CD8-positive, alpha-beta memory T cell (primary cell): ENCODE measurements at regions not wholly inside any gene's neighbourhood (a gene's known extent, or its start where the extent isn't known, plus 50 kb on each side); places are given as distances from the start of the nearest gene placed in this dataset.

Experiments used
- CTCF ChIA-PET: fragments of 350-600 bp; sonication (Branson Sonifier 250); formaldehyde crosslinking; loops from one replicate; lab custom pipeline; 2021; ENCODE audit warnings: antibody characterized with exemption; lab: Charles Lee
- POLR2A ChIA-PET: fragments of 350-600 bp; sonication (Branson Sonifier 250); formaldehyde crosslinking; loops from one replicate; lab custom pipeline; 2021; ENCODE audit warnings: antibody characterized with exemption; lab: Charles Lee
- DNase-seq, 5 donors: peaks; one replicate each; pipeline versions ENCODE4 v3.0.0 to v3.0.0-alpha.2; 2020 to 2022; ENCODE audit warnings: mixed read lengths in 1 of 5
- H3K27ac ChIP-seq: one replicate; pipeline ENCODE4 v1.7.0; 2013; ENCODE audit warnings: low read depth, mild to moderate bottlenecking, low read length, moderate library complexity
- H3K27me3 ChIP-seq: 2 replicates; pipeline ENCODE4 v1.7.0; 2013; ENCODE audit warnings: low read length, mild to moderate bottlenecking; ENCODE audit not compliant: insufficient read depth, poor library complexity, severe bottlenecking
- H3K36me3 ChIP-seq: 2 replicates; pipeline ENCODE4 v1.7.0; 2013; ENCODE audit warnings: mild to moderate bottlenecking, low read length, moderate library complexity; ENCODE audit not compliant: insufficient read depth
- H3K4me1 ChIP-seq: 2 replicates; pipeline ENCODE4 v1.7.0; 2013; ENCODE audit warnings: mild to moderate bottlenecking, low read length, moderate library complexity; ENCODE audit not compliant: insufficient read depth
- H3K4me3 ChIP-seq: 2 replicates; pipeline ENCODE4 v1.7.0; 2013; ENCODE audit warnings: mild to moderate bottlenecking, low read length
- H3K9me3 ChIP-seq: 2 replicates; pipeline ENCODE4 v1.7.0; 2013; ENCODE audit warnings: mild to moderate bottlenecking, low read length
- H3K27ac Mint-ChIP-seq, 8 donors: one replicate each; pipeline ENCODE4 v1.8.0; 2020 to 2021; ENCODE audit warnings: mixed read lengths in 8 of 8, mild to moderate bottlenecking in 6 of 8, inconsistent platforms in 3 of 8, moderate library complexity in 3 of 8
- H3K27me3 Mint-ChIP-seq, 2 donors: one replicate each; pipeline ENCODE4 v1.8.0; 2020 to 2021; ENCODE audit warnings: mixed read lengths in 2 of 2, mild to moderate bottlenecking in 1 of 2, moderate library complexity in 1 of 2
- H3K36me3 Mint-ChIP-seq, 3 donors: one replicate each; pipeline ENCODE4 v1.8.0; 2020 to 2021; ENCODE audit warnings: mixed read lengths in 3 of 3, inconsistent platforms in 1 of 3, mild to moderate bottlenecking in 1 of 3
- H3K4me1 Mint-ChIP-seq, 3 donors: one replicate each; pipeline ENCODE4 v1.8.0; 2020 to 2021; ENCODE audit warnings: mixed read lengths in 3 of 3, inconsistent platforms in 1 of 3, mild to moderate bottlenecking in 1 of 3
- H3K4me3 Mint-ChIP-seq, 7 donors: one replicate each; pipeline ENCODE4 v1.8.0; 2020 to 2021; ENCODE audit warnings: mixed read lengths in 7 of 7, mild to moderate bottlenecking in 6 of 7, moderate library complexity in 4 of 7, inconsistent platforms in 2 of 7
- H3K9me3 Mint-ChIP-seq, 5 donors: one replicate each; pipeline ENCODE4 v1.8.0; 2020 to 2022; ENCODE audit warnings: mixed read lengths in 5 of 5, mild to moderate bottlenecking in 3 of 5, moderate library complexity in 2 of 5, inconsistent platforms in 1 of 5

GRCh38 chrX:98357146-98357545 lies 1473.4 kb downstream of the RPA4 start:
- ChIA-PET CTCF (no interaction called here), POLR2A (no interaction called here)
- H3K4me3 ChIP-seq: no peak overlapping the region
- H3K4me1 ChIP-seq: no peaks in the 10 kb centered on the region
- Mint-ChIP-seq H3K36me3 (no peaks in the 10 kb centered on the region), H3K27ac (no peak overlapping the region), H3K27me3 (no peaks in the 10 kb centered on the region), H3K4me3 (no peak overlapping the region), H3K4me1 (no peaks in the 10 kb centered on the region), H3K9me3 (peaks cover 0 to 2% (median 0%) of the 10 kb centered on the region in 5 donors)
- DNase-seq: no peak
- no peaks in the 10 kb centered on the region for H3K27me3 ChIP-seq
- H3K9me3 ChIP-seq: no peaks in the 10 kb centered on the region
- H3K36me3 ChIP-seq: no peaks in the 10 kb centered on the region
- H3K27ac ChIP-seq: no peak overlapping the region

DNA sequence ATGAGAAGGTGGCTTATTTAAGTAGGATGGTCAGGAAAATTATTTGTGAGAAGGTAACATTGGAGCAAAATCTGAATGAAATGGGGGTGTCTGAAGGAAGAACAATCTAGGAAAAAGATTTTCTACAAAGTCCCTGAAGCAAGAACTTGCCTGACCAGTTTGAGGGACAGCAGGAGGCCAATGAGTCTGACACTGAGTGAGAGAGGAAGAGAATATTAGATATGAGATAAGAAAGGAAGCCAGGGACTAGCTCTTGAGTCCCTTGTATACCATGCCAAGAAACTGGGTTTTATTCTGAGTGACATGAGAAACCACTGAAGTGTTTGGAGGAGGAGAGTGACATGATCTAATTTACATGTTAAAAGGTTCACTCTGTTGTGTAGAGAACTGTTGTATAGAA lies 1478.9 kb downstream of the RPA4 start:
- H3K36me3 Mint-ChIP-seq: no peaks in the 10 kb centered on the region
- POLR2A ChIA-PET: no interaction called here
- no peaks in the 10 kb centered on the region for H3K4me1 ChIP-seq

DNA sequence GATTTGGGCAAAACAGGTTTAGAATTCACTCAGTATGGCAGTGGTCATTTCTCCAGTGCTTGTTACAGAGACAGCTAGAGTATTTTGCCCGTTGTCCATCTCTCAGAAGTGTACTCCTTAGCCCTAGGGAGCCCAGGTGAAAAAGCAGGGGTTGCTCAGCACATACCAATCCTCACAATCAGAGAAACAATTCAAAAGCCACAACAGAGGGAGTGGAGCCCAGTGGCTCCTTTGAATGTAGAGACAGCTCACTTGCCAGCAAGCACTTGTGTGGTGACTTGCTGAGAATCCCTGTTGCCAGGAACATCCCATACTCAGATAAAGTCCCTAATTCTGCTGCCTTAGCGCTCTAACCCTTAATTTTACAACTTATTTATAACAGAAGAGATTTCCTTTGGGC lies 1488.3 kb downstream of the RPA4 start:
- H3K27me3 ChIP-seq: no peaks in the 10 kb centered on the region
- no peak overlapping the region for H3K27ac ChIP-seq
- no peak for DNase-seq
- H3K4me3 ChIP-seq: no peak overlapping the region
- no peaks in the 10 kb centered on the region for H3K4me1 ChIP-seq
- ChIA-PET CTCF (no interaction called here), POLR2A (no interaction called here)
- H3K36me3 Mint-ChIP-seq: no peaks in the 10 kb centered on the region
- H3K4me1 Mint-ChIP-seq: no peaks in the 10 kb centered on the region
- no peaks in the 10 kb centered on the region for H3K36me3 ChIP-seq
- no peak overlapping the region for H3K27ac Mint-ChIP-seq
- peaks cover 0 to 6% of the 10 kb centered on the region in 2 donors for H3K27me3 Mint-ChIP-seq
- no peak overlapping the region for H3K4me3 Mint-ChIP-seq
- H3K9me3 ChIP-seq: no peaks in the 10 kb centered on the region
- H3K9me3 Mint-ChIP-seq: peaks cover 0 to 6% (median 1%) of the 10 kb centered on the region in 5 donors

More for the DNA sequence above, 1478.9 kb downstream of the RPA4 start:
- H3K9me3 Mint-ChIP-seq: peaks cover 0 to 5% (median 0%) of the 10 kb centered on the region in 5 donors
- no peaks in the 10 kb centered on the region for H3K27me3 ChIP-seq
- H3K27me3 Mint-ChIP-seq: peaks cover 0 to 1% of the 10 kb centered on the region in 2 donors
- no peak overlapping the region for H3K27ac ChIP-seq
- DNase-seq: no peak
- H3K4me1 Mint-ChIP-seq: no peaks in the 10 kb centered on the region
- no peaks in the 10 kb centered on the region for H3K9me3 ChIP-seq
- no peak overlapping the region for H3K4me3 ChIP-seq
- no peak overlapping the region for H3K4me3 Mint-ChIP-seq
- CTCF ChIA-PET: no interaction called here
- no peak overlapping the region for H3K27ac Mint-ChIP-seq
- H3K36me3 ChIP-seq: no peaks in the 10 kb centered on the region

DNA sequence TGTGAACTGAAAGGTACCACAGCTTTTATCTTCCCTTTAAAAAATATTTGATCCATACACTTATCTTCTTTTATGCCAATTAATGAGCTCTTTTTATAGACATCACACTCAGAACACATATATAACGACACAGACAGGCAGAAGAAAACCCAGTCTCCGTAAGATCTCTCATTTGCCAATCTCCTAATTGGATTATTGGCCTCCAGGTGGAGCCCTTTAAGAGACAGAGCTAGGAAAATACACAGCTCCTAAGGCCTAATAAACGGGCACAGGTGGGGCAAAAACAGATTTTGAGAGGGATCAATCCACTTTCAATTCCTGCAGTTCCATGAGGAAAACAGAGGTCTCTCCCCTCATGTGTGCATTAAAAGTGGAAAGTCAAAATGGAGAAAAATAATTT lies 1495.4 kb downstream of the RPA4 start:
- Histone ChIP-seq H3K9me3 (no peaks in the 10 kb centered on the region), H3K27ac (no peak overlapping the region), H3K27me3 (no peaks in the 10 kb centered on the region), H3K4me1 (no peaks in the 10 kb centered on the region), H3K36me3 (no peaks in the 10 kb centered on the region), H3K4me3 (no peak overlapping the region)
- DNase-seq: no peak
- Mint-ChIP-seq H3K9me3 (peaks cover 0 to 9% (median 2%) of the 10 kb centered on the region in 5 donors), H3K27ac (no peak overlapping the region), H3K4me3 (no peak overlapping the region), H3K36me3 (no peaks in the 10 kb centered on the region), H3K4me1 (no peaks in the 10 kb centered on the region), H3K27me3 (no peaks in the 10 kb centered on the region)
- POLR2A ChIA-PET: no interaction called here
- CTCF ChIA-PET: no interaction called here

DNA sequence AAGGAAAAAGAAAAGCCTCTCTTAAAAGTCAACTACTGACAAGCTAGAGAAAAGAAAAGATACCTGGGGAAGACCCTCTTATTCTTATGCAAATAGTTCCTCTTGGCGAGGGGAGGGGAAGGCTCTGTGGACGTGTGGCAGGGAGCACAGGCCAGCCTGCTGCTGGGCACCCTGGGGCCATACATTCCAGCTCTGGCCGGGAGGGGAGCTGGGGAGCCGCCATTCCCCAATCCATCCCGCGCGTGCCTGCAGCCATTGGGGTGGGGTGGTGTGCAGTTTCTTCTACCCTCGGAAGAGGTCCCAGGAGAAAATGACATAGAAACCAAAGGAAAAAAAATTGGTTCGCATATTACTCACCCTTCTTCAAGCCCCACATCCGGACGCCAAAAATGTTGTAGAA lies 1496.4 kb downstream of the RPA4 start:
- CTCF ChIA-PET: no interaction called here
- Mint-ChIP-seq H3K36me3 (no peaks in the 10 kb centered on the region), H3K4me1 (no peaks in the 10 kb centered on the region), H3K27me3 (no peaks in the 10 kb centered on the region), H3K9me3 (peaks cover 0 to 4% (median 0%) of the 10 kb centered on the region in 5 donors), H3K27ac (no peak overlapping the region), H3K4me3 (no peak overlapping the region)
- Histone ChIP-seq H3K27ac (no peak overlapping the region), H3K4me1 (no peaks in the 10 kb centered on the region), H3K27me3 (no peaks in the 10 kb centered on the region), H3K4me3 (no peak overlapping the region), H3K9me3 (no peaks in the 10 kb centered on the region), H3K36me3 (no peaks in the 10 kb centered on the region)
- DNase-seq: no peak
- POLR2A ChIA-PET: no interaction called here

GRCh38 chrX:98380556-98380955 lies 1496.8 kb downstream of the RPA4 start:
- ChIA-PET CTCF (no interaction called here), POLR2A (no interaction called here)
- no peak for DNase-seq
- Mint-ChIP-seq H3K27ac (no peak overlapping the region), H3K27me3 (no peaks in the 10 kb centered on the region), H3K9me3 (peaks cover 0 to 4% (median 0%) of the 10 kb centered on the region in 5 donors), H3K4me1 (no peaks in the 10 kb centered on the region), H3K4me3 (no peak overlapping the region), H3K36me3 (no peaks in the 10 kb centered on the region)
- no peaks in the 10 kb centered on the region for H3K4me1 ChIP-seq
- no peak overlapping the region for H3K27ac ChIP-seq
- no peaks in the 10 kb centered on the region for H3K27me3 ChIP-seq
- no peak overlapping the region for H3K4me3 ChIP-seq
- H3K36me3 ChIP-seq: no peaks in the 10 kb centered on the region
- no peaks in the 10 kb centered on the region for H3K9me3 ChIP-seq

DNA sequence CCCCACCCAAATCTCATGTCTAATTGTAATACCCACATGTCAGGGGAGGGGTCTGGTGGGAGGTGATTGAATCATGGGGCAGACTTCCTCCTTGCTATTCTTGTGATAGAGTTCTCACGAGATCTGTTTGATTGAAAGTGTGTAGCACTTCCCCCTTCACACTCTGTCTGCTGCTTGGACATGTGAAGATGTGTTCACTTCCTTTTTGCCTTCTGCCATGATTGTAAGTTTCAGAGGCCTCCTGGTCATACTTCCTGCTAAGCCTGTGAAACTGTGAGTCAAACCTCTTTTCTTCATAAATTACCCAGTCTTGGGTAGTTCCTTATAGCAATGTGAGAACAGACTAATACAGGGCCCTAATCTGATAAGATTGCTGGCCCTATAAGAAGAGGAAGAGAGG lies 1514.8 kb downstream of the RPA4 start:
- H3K9me3 Mint-ChIP-seq: peaks cover 0 to 3% (median 0%) of the 10 kb centered on the region in 5 donors

DNA sequence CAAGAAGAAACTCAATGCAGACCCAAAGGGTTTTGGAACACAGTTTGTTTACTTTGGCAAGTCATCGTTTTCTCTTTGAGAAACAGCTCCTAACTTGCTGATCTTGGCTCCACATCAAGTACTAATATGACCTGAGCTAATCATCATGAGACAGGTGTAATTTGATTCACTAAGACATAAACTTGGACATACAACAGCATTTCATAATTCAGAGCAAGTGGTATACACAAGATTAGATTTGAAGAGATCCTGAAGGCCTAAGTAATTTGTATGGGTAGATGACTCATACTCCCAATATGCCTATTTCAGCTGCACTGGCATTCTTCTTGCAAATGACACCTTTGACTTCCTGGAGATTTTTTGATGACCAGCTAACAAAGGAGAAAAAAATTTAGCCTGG lies 1521.7 kb downstream of the RPA4 start:
- POLR2A ChIA-PET: no interaction called here

More for the DNA sequence above, 1514.8 kb downstream of the RPA4 start:
- Histone ChIP-seq H3K27me3 (no peaks in the 10 kb centered on the region), H3K27ac (no peak overlapping the region), H3K4me3 (no peak overlapping the region), H3K4me1 (no peaks in the 10 kb centered on the region), H3K36me3 (no peaks in the 10 kb centered on the region), H3K9me3 (no peaks in the 10 kb centered on the region)
- no peak overlapping the region for H3K4me3 Mint-ChIP-seq
- H3K27me3 Mint-ChIP-seq: no peaks in the 10 kb centered on the region
- H3K36me3 Mint-ChIP-seq: no peaks in the 10 kb centered on the region
- no peaks in the 10 kb centered on the region for H3K4me1 Mint-ChIP-seq
- ChIA-PET CTCF (no interaction called here), POLR2A (no interaction called here)
- no peak for DNase-seq
- H3K27ac Mint-ChIP-seq: no peak overlapping the region

GRCh38 chrX:98407584-98407983 lies 1523.9 kb downstream of the RPA4 start:
- H3K4me1 Mint-ChIP-seq: no peaks in the 10 kb centered on the region
- H3K4me3 ChIP-seq: no peak overlapping the region
- POLR2A ChIA-PET: no interaction called here
- H3K36me3 Mint-ChIP-seq: no peaks in the 10 kb centered on the region
- CTCF ChIA-PET: no interaction called here
- no peak for DNase-seq
- H3K36me3 ChIP-seq: no peaks in the 10 kb centered on the region
- no peaks in the 10 kb centered on the region for H3K27me3 ChIP-seq
- H3K9me3 Mint-ChIP-seq: no peaks in the 10 kb centered on the region
- H3K27ac Mint-ChIP-seq: no peak overlapping the region
- H3K9me3 ChIP-seq: no peaks in the 10 kb centered on the region
- H3K4me1 ChIP-seq: no peaks in the 10 kb centered on the region
- H3K27ac ChIP-seq: no peak overlapping the region
- H3K4me3 Mint-ChIP-seq: no peak overlapping the region
- H3K27me3 Mint-ChIP-seq: no peaks in the 10 kb centered on the region

More for the DNA sequence above, 1521.7 kb downstream of the RPA4 start:
- no peak overlapping the region for H3K27ac ChIP-seq
- H3K4me1 ChIP-seq: no peaks in the 10 kb centered on the region
- no peaks in the 10 kb centered on the region for H3K27me3 ChIP-seq
- no peaks in the 10 kb centered on the region for H3K27me3 Mint-ChIP-seq
- no peak overlapping the region for H3K4me3 Mint-ChIP-seq
- no peaks in the 10 kb centered on the region for H3K36me3 Mint-ChIP-seq
- H3K4me3 ChIP-seq: no peak overlapping the region
- no peak for DNase-seq
- no peaks in the 10 kb centered on the region for H3K36me3 ChIP-seq
- no peaks in the 10 kb centered on the region for H3K9me3 Mint-ChIP-seq
- no peak overlapping the region for H3K27ac Mint-ChIP-seq
- CTCF ChIA-PET: no interaction called here
- H3K9me3 ChIP-seq: no peaks in the 10 kb centered on the region
- no peaks in the 10 kb centered on the region for H3K4me1 Mint-ChIP-seq
